ENCODE measurements at regions not wholly inside any gene's neighbourhood (a gene's known extent, or its start where the extent isn't known, plus 50 kb on each side); places are given as distances from the start of the nearest gene placed in this dataset.

GRCh38 chr2:238649123-238649522 lies 198.8 kb upstream of the TWIST2 start:
- DNase-seq (ENCODE audit: low read depth in 1 of 2, low spot score in 1 of 2): no peak
- Histone ChIP-seq H3K4me3 (replicated peaks; ENCODE audit: insufficient read depth, low read length) (no peak overlapping the region), H3K27me3 (ENCODE audit: insufficient read depth, poor library complexity, severe bottlenecking) (no peaks in the 10 kb centered on the region), H3K27ac (replicated peaks) (no peak overlapping the region)
- no peak for TF ChIP-seq SPI1 (IDR thresholded peaks at IDR 0.05; ENCODE audit: borderline replicate concordance, low read depth)
- TF ChIP-seq, protein P1, sequence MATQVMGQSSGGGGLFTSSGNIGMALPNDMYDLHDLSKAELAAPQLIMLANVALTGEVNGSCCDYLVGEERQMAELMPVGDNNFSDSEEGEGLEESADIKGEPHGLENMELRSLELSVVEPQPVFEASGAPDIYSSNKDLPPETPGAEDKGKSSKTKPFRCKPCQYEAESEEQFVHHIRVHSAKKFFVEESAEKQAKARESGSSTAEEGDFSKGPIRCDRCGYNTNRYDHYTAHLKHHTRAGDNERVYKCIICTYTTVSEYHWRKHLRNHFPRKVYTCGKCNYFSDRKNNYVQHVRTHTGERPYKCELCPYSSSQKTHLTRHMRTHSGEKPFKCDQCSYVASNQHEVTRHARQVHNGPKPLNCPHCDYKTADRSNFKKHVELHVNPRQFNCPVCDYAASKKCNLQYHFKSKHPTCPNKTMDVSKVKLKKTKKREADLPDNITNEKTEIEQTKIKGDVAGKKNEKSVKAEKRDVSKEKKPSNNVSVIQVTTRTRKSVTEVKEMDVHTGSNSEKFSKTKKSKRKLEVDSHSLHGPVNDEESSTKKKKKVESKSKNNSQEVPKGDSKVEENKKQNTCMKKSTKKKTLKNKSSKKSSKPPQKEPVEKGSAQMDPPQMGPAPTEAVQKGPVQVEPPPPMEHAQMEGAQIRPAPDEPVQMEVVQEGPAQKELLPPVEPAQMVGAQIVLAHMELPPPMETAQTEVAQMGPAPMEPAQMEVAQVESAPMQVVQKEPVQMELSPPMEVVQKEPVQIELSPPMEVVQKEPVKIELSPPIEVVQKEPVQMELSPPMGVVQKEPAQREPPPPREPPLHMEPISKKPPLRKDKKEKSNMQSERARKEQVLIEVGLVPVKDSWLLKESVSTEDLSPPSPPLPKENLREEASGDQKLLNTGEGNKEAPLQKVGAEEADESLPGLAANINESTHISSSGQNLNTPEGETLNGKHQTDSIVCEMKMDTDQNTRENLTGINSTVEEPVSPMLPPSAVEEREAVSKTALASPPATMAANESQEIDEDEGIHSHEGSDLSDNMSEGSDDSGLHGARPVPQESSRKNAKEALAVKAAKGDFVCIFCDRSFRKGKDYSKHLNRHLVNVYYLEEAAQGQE (IDR thresholded peaks at IDR 0.05; ENCODE audit: insufficient replicate concordance, low read depth): no peak
- no peak for TF ChIP-seq GABPA (IDR thresholded peaks at IDR 0.05; ENCODE audit: low read depth)
- no peak for TF ChIP-seq POLR2AphosphoS5 (IDR thresholded peaks at IDR 0.05; ENCODE audit: low read depth)
- TF ChIP-seq, protein P2, sequence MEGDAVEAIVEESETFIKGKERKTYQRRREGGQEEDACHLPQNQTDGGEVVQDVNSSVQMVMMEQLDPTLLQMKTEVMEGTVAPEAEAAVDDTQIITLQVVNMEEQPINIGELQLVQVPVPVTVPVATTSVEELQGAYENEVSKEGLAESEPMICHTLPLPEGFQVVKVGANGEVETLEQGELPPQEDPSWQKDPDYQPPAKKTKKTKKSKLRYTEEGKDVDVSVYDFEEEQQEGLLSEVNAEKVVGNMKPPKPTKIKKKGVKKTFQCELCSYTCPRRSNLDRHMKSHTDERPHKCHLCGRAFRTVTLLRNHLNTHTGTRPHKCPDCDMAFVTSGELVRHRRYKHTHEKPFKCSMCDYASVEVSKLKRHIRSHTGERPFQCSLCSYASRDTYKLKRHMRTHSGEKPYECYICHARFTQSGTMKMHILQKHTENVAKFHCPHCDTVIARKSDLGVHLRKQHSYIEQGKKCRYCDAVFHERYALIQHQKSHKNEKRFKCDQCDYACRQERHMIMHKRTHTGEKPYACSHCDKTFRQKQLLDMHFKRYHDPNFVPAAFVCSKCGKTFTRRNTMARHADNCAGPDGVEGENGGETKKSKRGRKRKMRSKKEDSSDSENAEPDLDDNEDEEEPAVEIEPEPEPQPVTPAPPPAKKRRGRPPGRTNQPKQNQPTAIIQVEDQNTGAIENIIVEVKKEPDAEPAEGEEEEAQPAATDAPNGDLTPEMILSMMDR (IDR thresholded peaks at IDR 0.05; ENCODE audit: insufficient read depth, low read length): no peak

DNA sequence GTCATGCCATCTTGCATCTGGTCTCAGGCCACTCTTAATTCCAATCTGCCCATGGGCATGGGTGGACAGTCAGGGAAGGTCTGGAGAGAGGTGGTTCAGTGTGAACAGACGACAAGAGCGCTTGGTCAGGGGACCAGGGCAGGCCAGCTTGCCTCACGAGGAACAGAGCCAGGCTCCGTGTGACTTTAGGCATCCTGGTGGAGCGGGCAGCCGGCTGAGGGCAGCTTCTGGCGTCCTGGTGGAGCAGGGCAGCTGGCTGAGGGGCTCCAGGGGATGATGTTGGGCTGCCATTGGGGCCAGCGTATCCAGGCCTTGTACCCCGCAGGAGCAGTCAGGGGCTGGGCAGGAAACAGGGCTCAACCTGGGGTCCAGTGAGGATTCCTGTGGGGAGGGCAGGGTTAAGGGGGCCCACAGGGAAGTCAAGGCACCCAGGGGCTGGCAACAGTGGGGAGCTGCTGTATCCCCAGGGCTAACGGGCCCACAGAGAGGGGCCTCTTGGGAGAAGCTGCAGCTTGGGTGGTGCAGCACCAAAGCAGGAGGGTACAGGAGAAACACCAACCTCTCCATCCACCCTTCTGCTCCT lies 197.9 kb upstream of the TWIST2 start:
- no peak overlapping the region for H3K27ac ChIP-seq (replicated peaks)
- H3K27me3 ChIP-seq (ENCODE audit: insufficient read depth, poor library complexity, severe bottlenecking): no peaks in the 10 kb centered on the region
- H3K4me3 ChIP-seq (replicated peaks; ENCODE audit: insufficient read depth, low read length): no peak overlapping the region
- no peak for DNase-seq (ENCODE audit: low read depth in 1 of 2, low spot score in 1 of 2)
- no peak for TF ChIP-seq SPI1 (IDR thresholded peaks at IDR 0.05; ENCODE audit: borderline replicate concordance, low read depth)
- TF ChIP-seq, protein P1 (IDR thresholded peaks at IDR 0.05; ENCODE audit: insufficient replicate concordance, low read depth): no peak
- TF ChIP-seq, protein P2 (IDR thresholded peaks at IDR 0.05; ENCODE audit: insufficient read depth, low read length): no peak
- TF ChIP-seq POLR2AphosphoS5 (IDR thresholded peaks at IDR 0.05; ENCODE audit: low read depth): no peak
- no peak for TF ChIP-seq GABPA (IDR thresholded peaks at IDR 0.05; ENCODE audit: low read depth)

DNA sequence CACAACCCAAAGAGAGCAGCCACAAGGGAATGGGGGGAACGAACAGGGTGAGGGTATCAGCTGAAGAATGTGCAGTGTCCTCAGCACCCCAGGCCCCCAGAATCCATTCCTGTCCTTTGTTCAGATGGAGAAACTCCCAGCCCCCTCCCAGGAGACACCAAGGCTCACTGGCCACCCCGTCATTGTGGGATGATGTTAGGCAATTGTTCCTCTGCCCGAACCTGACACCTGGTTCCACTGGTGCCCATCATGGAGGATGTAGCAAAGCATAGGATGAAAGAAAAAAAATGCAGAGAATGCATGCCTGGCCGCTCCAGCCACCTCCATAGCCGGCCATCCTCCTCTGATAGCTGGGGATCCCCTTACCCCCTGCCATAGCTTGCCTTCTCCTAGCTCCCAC lies 197.3 kb upstream of the TWIST2 start:
- H3K4me3 ChIP-seq (replicated peaks; ENCODE audit: insufficient read depth, low read length): no peak overlapping the region
- TF ChIP-seq, protein P2 (IDR thresholded peaks at IDR 0.05; ENCODE audit: insufficient read depth, low read length): no peak
- TF ChIP-seq GABPA (IDR thresholded peaks at IDR 0.05; ENCODE audit: low read depth): no peak
- no peak for TF ChIP-seq POLR2AphosphoS5 (IDR thresholded peaks at IDR 0.05; ENCODE audit: low read depth)
- no peak for TF ChIP-seq SPI1 (IDR thresholded peaks at IDR 0.05; ENCODE audit: borderline replicate concordance, low read depth)
- TF ChIP-seq, protein P1 (IDR thresholded peaks at IDR 0.05; ENCODE audit: insufficient replicate concordance, low read depth): no peak
- no peak for DNase-seq (ENCODE audit: low read depth in 1 of 2, low spot score in 1 of 2)
- H3K27me3 ChIP-seq (ENCODE audit: insufficient read depth, poor library complexity, severe bottlenecking): no peaks in the 10 kb centered on the region
- H3K27ac ChIP-seq (replicated peaks): no peak overlapping the region

All from HL-60 (cell line).